Fibroblast of lung (primary cell): ENCODE measurements at regions not wholly inside any gene's neighbourhood (a gene's known extent, or its start where the extent isn't known, plus 50 kb on each side); places are given as distances from the start of the nearest gene placed in this dataset.

Source experiments
- DNase-seq, 2 donors: peaks; one replicate each; pipeline versions ENCODE4 v3.0.0 to v3.0.0-alpha.2; 2010; ENCODE audit warnings: low read depth in 2 of 2
- H2AFZ ChIP-seq: 2 replicates; pipeline ENCODE4 v1.5.1; 2012; ENCODE audit warnings: low read length, control low read depth, inconsistent platforms
- H3K27ac ChIP-seq: 2 replicates; pipeline ENCODE4 v1.5.1; 2011; ENCODE audit warnings: low read length, control low read depth; ENCODE audit not compliant: insufficient read depth
- H3K27me3 ChIP-seq: 2 replicates; pipeline ENCODE4 v1.5.1; 2011; ENCODE audit warnings: mild to moderate bottlenecking, low read length; ENCODE audit not compliant: control insufficient read depth, insufficient read depth
- H3K36me3 ChIP-seq: 2 replicates; pipeline ENCODE4 v1.5.1; 2011; ENCODE audit warnings: low read length; ENCODE audit not compliant: control insufficient read depth, insufficient read depth
- H3K4me1 ChIP-seq: 2 replicates; pipeline ENCODE4 v1.5.1; 2011; ENCODE audit warnings: low read length; ENCODE audit not compliant: control insufficient read depth, insufficient read depth; ENCODE audit errors: extremely low read depth
- H3K4me2 ChIP-seq: 2 replicates; pipeline ENCODE4 v1.5.1; 2011; ENCODE audit warnings: low read length, control low read depth; ENCODE audit not compliant: insufficient read depth; ENCODE audit errors: extremely low read depth
- H3K4me3 ChIP-seq, 4 experiments: fragments of 200-600 bp in 1 of 4; sonication (generic) in 1 of 4; replicated peaks in 1 of 4; 2 replicates each; pipeline ENCODE4 v1.5.1; 2011 to 2016; ENCODE audit warnings: low read length in 4 of 4, low read depth in 3 of 4, mild to moderate bottlenecking in 3 of 4, control low read depth in 2 of 4, inconsistent platforms in 1 of 4, mixed read lengths in 1 of 4; ENCODE audit not compliant: insufficient read depth in 1 of 4; ENCODE audit errors: control extremely low read depth in 1 of 4
- H3K79me2 ChIP-seq: 2 replicates; pipeline ENCODE4 v1.5.1; 2012; ENCODE audit warnings: mild to moderate bottlenecking, low read length, inconsistent platforms; ENCODE audit not compliant: control insufficient read depth, insufficient read depth
- H3K9ac ChIP-seq: 2 replicates; pipeline ENCODE4 v1.5.1; 2011; ENCODE audit warnings: mild to moderate bottlenecking, low read length, control low read depth; ENCODE audit not compliant: insufficient read depth
- H3K9me3 ChIP-seq: 2 replicates; pipeline ENCODE4 v1.5.1; 2012; ENCODE audit warnings: low read depth, low read length; ENCODE audit not compliant: control insufficient read depth, insufficient read depth
- H4K20me1 ChIP-seq: 2 replicates; pipeline ENCODE4 v1.5.1; 2011; ENCODE audit warnings: low read length; ENCODE audit not compliant: control insufficient read depth, insufficient read depth; ENCODE audit errors: extremely low read depth
- EZH2 ChIP-seq: IDR thresholded peaks from 2 replicates; pipeline ENCODE4 v1.5.1; 2012; ENCODE audit warnings: low read length, control low read depth, mild to moderate bottlenecking; ENCODE audit errors: missing control alignments
- TF ChIP-seq, protein P1 (sequence below), 2 donors: IDR thresholded peaks in 1 of 2; conservative IDR thresholded peaks in 1 of 2; 1 replicate in 1 of 2; 2 replicates in 1 of 2; pipeline ENCODE4 v1.5.1; 2011 to 2012; ENCODE audit warnings: low read length in 2 of 2, control low read depth in 1 of 2, inconsistent platforms in 1 of 2, low read depth in 1 of 2, mild to moderate bottlenecking in 1 of 2

DNA sequence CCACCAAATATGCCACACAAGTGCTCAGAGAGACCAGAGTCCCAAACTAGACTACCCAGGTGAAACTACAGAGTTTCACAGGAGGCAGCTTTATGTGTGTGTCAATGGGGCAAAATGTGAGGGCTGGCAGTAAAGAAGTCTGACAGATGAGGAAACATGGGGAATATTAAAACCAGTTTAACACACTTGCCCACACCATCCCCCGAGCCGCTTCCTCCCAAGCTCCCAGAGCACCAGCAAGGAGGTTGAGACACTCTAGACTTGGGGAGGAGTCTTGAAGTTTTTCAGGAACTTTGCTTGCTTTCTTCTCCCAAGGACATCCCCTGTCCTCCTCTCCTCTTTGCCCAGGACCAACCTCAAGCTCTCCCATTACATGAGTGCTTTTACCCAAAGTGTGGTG is 94.7 kb upstream of the SPRY1 start:
- no peak overlapping the region for H3K4me2 ChIP-seq
- H3K9me3 ChIP-seq = no peaks in the 10 kb centered on the region
- no peaks in the 10 kb centered on the region for H3K4me1 ChIP-seq
- H4K20me1 ChIP-seq = no peaks in the 10 kb centered on the region
- H3K79me2 ChIP-seq = no peaks in the 10 kb centered on the region
- no peaks in the 10 kb centered on the region for H3K36me3 ChIP-seq
- H3K27me3 ChIP-seq = no peaks in the 10 kb centered on the region
- H3K4me3 ChIP-seq = no peak overlapping the region
- no peak overlapping the region for H3K9ac ChIP-seq
- DNase-seq = no peak
- H2AFZ ChIP-seq = no peak overlapping the region
- TF ChIP-seq, protein P1, sequence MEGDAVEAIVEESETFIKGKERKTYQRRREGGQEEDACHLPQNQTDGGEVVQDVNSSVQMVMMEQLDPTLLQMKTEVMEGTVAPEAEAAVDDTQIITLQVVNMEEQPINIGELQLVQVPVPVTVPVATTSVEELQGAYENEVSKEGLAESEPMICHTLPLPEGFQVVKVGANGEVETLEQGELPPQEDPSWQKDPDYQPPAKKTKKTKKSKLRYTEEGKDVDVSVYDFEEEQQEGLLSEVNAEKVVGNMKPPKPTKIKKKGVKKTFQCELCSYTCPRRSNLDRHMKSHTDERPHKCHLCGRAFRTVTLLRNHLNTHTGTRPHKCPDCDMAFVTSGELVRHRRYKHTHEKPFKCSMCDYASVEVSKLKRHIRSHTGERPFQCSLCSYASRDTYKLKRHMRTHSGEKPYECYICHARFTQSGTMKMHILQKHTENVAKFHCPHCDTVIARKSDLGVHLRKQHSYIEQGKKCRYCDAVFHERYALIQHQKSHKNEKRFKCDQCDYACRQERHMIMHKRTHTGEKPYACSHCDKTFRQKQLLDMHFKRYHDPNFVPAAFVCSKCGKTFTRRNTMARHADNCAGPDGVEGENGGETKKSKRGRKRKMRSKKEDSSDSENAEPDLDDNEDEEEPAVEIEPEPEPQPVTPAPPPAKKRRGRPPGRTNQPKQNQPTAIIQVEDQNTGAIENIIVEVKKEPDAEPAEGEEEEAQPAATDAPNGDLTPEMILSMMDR (conservative IDR thresholded peaks at IDR 0.05 in 1 of 2, IDR thresholded peaks at IDR 0.05 in 1 of 2; ENCODE audit: low read depth in 1 of 2, low read length in 2 of 2) = no peak
- TF ChIP-seq EZH2 = no peak
- H3K27ac ChIP-seq = no peak overlapping the region

DNA sequence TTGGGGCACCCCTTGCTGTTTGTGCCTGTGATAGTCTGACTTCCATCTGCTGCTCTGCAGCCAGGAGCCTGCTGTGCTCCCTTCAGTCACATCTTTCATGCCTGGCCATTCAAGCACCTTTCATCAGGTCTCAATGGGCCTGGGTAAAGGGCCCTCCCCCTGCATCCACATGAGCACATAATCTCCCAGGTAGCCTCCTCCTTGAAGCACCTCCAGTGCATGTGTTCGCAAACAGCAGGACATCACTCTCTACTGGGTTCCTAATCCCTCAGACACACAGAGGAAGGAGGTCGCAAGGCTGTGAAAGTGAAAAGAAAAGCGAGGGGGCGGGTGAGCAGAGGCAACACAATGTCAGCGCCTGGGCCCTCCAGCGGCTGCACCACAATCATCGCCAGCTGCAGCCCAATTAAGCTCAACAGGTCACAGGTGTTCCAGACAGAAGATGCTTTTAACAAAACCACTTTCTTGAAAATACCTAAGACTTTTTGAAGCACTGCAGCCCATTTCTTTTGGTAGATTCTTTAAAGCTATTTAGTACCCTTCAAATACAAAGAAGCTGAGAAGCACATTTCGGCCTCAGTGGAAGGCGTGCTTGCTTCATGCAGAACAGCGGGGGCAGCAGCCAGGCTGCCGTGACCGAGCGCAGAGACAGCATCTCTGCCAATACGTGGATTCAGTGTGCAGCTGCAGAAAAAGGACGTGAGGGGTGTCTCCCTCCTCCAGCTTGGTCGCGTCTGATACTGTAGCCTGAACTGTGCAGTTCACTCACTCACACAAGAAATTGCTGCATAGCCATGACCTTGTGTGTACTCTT is 92.2 kb upstream of the SPRY1 start:
- Histone ChIP-seq H3K79me2 (no peaks in the 10 kb centered on the region), H4K20me1 (no peaks in the 10 kb centered on the region), H3K4me1 (no peaks in the 10 kb centered on the region), H3K27me3 (no peaks in the 10 kb centered on the region), H3K27ac (no peak overlapping the region), H3K36me3 (no peaks in the 10 kb centered on the region), H3K9me3 (no peaks in the 10 kb centered on the region), H3K4me3 (no peak overlapping the region), H2AFZ (no peak overlapping the region), H3K9ac (no peak overlapping the region), H3K4me2 (no peak overlapping the region)
- TF ChIP-seq EZH2 = no peak
- DNase-seq = peak in 1 of 2 donors; percentile 11

DNA sequence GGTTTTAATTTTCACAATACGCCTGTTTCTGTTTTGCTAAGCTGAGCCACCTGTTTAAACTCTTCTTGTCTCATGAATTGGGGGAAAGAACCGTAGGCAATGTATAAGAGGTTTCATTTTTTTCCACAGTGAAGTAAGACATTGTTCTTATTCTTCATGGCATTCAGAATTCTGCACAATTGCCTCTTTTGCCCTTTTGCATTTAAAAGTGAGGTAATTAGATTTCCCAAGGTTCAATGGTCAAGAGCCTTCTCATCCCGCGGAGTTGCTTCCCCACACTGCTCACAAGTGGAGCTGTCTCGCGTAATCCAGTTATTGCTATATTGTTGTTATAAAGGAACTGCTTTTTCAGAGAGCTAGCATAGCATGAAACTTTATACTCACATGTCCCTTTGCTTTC is 90.9 kb upstream of the SPRY1 start:
- no peaks in the 10 kb centered on the region for H3K9me3 ChIP-seq
- no peak for DNase-seq
- H3K4me3 ChIP-seq = no peak overlapping the region

More for the DNA sequence above, 90.9 kb upstream of the SPRY1 start:
- H4K20me1 ChIP-seq = no peaks in the 10 kb centered on the region
- H3K79me2 ChIP-seq = no peaks in the 10 kb centered on the region
- H3K27me3 ChIP-seq = no peaks in the 10 kb centered on the region
- no peak overlapping the region for H3K27ac ChIP-seq
- no peak overlapping the region for H3K9ac ChIP-seq
- TF ChIP-seq EZH2 = no peak
- TF ChIP-seq, protein P1 (conservative IDR thresholded peaks at IDR 0.05 in 1 of 2, IDR thresholded peaks at IDR 0.05 in 1 of 2; ENCODE audit: low read depth in 1 of 2, low read length in 2 of 2) = no peak
- no peak overlapping the region for H2AFZ ChIP-seq
- no peaks in the 10 kb centered on the region for H3K4me1 ChIP-seq
- H3K4me2 ChIP-seq = no peak overlapping the region
- no peaks in the 10 kb centered on the region for H3K36me3 ChIP-seq
